A549 (cell line): ENCODE measurements at regions not wholly inside any gene's neighbourhood (a gene's known extent, or its start where the extent isn't known, plus 50 kb on each side); places are given as distances from the start of the nearest gene placed in this dataset.

Experiments
- ATAC-seq, 2 experiments: fragments of 200-7000 bp in 1 of 2; fragments of >200 bp in 1 of 2; cut with Nextera tagmentation in 1 of 2; cut with Tn5 transposase in 1 of 2; 3 replicates each; pipeline versions ENCODE4 v1.8.0 to v1.9.1; 2018 to 2020; ENCODE audit warnings: mild to moderate bottlenecking in 1 of 2, moderate library complexity in 1 of 2
- CTCF ChIA-PET: fragments of 300-600 bp; sonication (Branson Sonifier 250); formaldehyde crosslinking; extraction: SDS; loops from one replicate; lab custom pipeline; 2021; ENCODE audit warnings: antibody characterized with exemption, inconsistent platforms; lab: Yijun Ruan, JAX
- POLR2A ChIA-PET: fragments of 350-600 bp; formaldehyde crosslinking; extraction: SDS; loops from one replicate; lab custom pipeline; 2021; ENCODE audit warnings: antibody characterized with exemption, inconsistent platforms; lab: Yijun Ruan, JAX
- DNase-seq, 2 experiments: peaks; one replicate each; pipeline versions ENCODE4 v3.0.0 to v3.0.0-alpha.2; 2011 to 2016; ENCODE audit warnings: low read depth in 1 of 2, low spot score in 1 of 2
- FAIRE-seq: peaks from 2 replicates; lab custom pipeline; 2011; peaks lifted over from hg19 to GRCh38; lab: Jason Lieb, UNC
- H3K27ac ChIP-seq, 2 experiments: fragments of >200 bp; sonication (Bioruptor Twin); formaldehyde crosslinking; 3 replicates each; pipeline ENCODE4 v1.5.1; 2016 to 2017
- H3K4me1 ChIP-seq: fragments of >200 bp; sonication (Bioruptor Twin); formaldehyde crosslinking; 3 replicates; pipeline ENCODE4 v1.6.1; 2016
- H3K4me2 ChIP-seq: fragments of >200 bp; sonication (Bioruptor Twin); formaldehyde crosslinking; 3 replicates; pipeline ENCODE4 v1.6.1; 2016
- H3K4me3 ChIP-seq: fragments of >200 bp; sonication (Bioruptor Twin); formaldehyde crosslinking; 3 replicates; pipeline ENCODE4 v1.5.1; 2016
- H3K9me3 ChIP-seq: fragments of >200 bp; sonication (Bioruptor Twin); formaldehyde crosslinking; 3 replicates; pipeline ENCODE4 v1.6.1; 2016
- CBX8 ChIP-seq: fragments of 200-600 bp; sonication (generic); IDR thresholded peaks from 2 replicates; pipeline ENCODE4 v1.6.1; 2016
- EHF ChIP-seq: fragments of 250-450 bp; sonication (Bioruptor Pico); IDR thresholded peaks from 2 replicates; pipeline ENCODE4 v1.5.0; 2020; ENCODE audit warnings: mild to moderate bottlenecking
- ESRRA ChIP-seq: fragments of 150-350 bp; IDR thresholded peaks from 2 replicates; pipeline ENCODE4 v1.6.1; 2014; ENCODE audit warnings: mild to moderate bottlenecking, low read length, borderline replicate concordance
- FOSL2 ChIP-seq, 2 experiments: fragments of 450-650 bp in 1 of 2; fragments of >200 bp in 1 of 2; sonication (Bioruptor Twin) in 1 of 2; formaldehyde crosslinking; IDR thresholded peaks; 2 replicates each; pipeline versions ENCODE4 v1.5.0 to v1.6.1; 2016 to 2020; ENCODE audit warnings: mild to moderate bottlenecking in 1 of 2, moderate library complexity in 1 of 2
- HDAC2 ChIP-seq: fragments of 200-600 bp; sonication (generic); IDR thresholded peaks from 2 replicates; pipeline ENCODE4 v1.6.1; 2016
- HEYL ChIP-seq: fragments of 250-450 bp; sonication (Bioruptor Pico); IDR thresholded peaks from 2 replicates; pipeline ENCODE4 v1.8.0; 2021; ENCODE audit warnings: mild to moderate bottlenecking, moderate library complexity
- HOXB13 ChIP-seq: fragments of 250-450 bp; sonication (Bioruptor Pico); IDR thresholded peaks from 2 replicates; pipeline ENCODE4 v1.5.0; 2020; ENCODE audit warnings: low read depth, mild to moderate bottlenecking, moderate library complexity
- HOXB5 ChIP-seq: fragments of 250-450 bp; sonication (Bioruptor Pico); IDR thresholded peaks from 2 replicates; pipeline ENCODE4 v1.5.0; 2020; ENCODE audit warnings: mild to moderate bottlenecking, moderate library complexity
- KDM5A ChIP-seq: fragments of 200-600 bp; sonication (generic); IDR thresholded peaks from 2 replicates; pipeline ENCODE4 v1.6.1; 2016; ENCODE audit warnings: antibody characterized with exemption, mild to moderate bottlenecking
- MAZ ChIP-seq: fragments of 150-350 bp; IDR thresholded peaks from 2 replicates; pipeline ENCODE4 v1.6.1; 2014; ENCODE audit warnings: antibody characterized with exemption, low read depth, low read length, borderline replicate concordance
- NPAS2 ChIP-seq: fragments of 250-450 bp; sonication (Bioruptor Pico); IDR thresholded peaks from 2 replicates; pipeline ENCODE4 v1.8.0; 2022; ENCODE audit warnings: mild to moderate bottlenecking, moderate library complexity, borderline replicate concordance
- NR3C1 ChIP-seq: fragments of >200 bp; sonication (Bioruptor Twin); formaldehyde crosslinking; IDR thresholded peaks from 3 replicates; pipeline ENCODE4 v1.6.1; 2017
- POLR2A ChIP-seq: IDR thresholded peaks from 2 replicates; pipeline ENCODE4 v1.6.1; 2012; ENCODE audit warnings: mild to moderate bottlenecking, low read length
- POLR2AphosphoS2 ChIP-seq: conservative IDR thresholded peaks from 2 replicates; pipeline ENCODE4 v1.6.1; 2012; ENCODE audit warnings: low read length, improper control_type of control experiment, inconsistent platforms
- ZNF302 ChIP-seq: fragments of 250-450 bp; sonication (Bioruptor Pico); IDR thresholded peaks from 2 replicates; pipeline ENCODE4 v1.9.0; 2021; ENCODE audit warnings: inconsistent platforms, mild to moderate bottlenecking, moderate library complexity
- WGBS: methylation state at CpG from one replicate; pipeline ENCODE4 v1.1.6; 2017; ENCODE audit errors: missing lambda C conversion rate; 5-methylcytosine and 5-hydroxymethylcytosine counted together
- TF ChIP-seq, protein P1 (sequence below): fragments of >200 bp; sonication (Bioruptor Twin); formaldehyde crosslinking; IDR thresholded peaks from 3 replicates; pipeline ENCODE4 v1.6.1; 2016
- TF ChIP-seq, protein P2 (sequence below): fragments of >200 bp; sonication (Bioruptor Twin); formaldehyde crosslinking; IDR thresholded peaks from 3 replicates; pipeline ENCODE4 v1.5.1; 2016
- TF ChIP-seq, protein P3 (sequence below): IDR thresholded peaks from 2 replicates; pipeline ENCODE4 v1.6.1; 2012
- TF ChIP-seq, protein P4 (sequence below): fragments of 150-350 bp; IDR thresholded peaks from 2 replicates; pipeline ENCODE4 v1.6.1; 2014; ENCODE audit warnings: low read depth, mild to moderate bottlenecking, low read length
- TF ChIP-seq, protein P5 (sequence below): fragments of 200-600 bp; sonication (generic); IDR thresholded peaks from 2 replicates; pipeline ENCODE4 v1.6.1; 2016; ENCODE audit warnings: antibody characterized with exemption, mild to moderate bottlenecking, moderate library complexity
- TF ChIP-seq, protein P6 (sequence below): fragments of 250-450 bp; sonication (Bioruptor Pico); IDR thresholded peaks from 2 replicates; pipeline ENCODE4 v1.5.0; 2021; ENCODE audit warnings: mild to moderate bottlenecking, moderate library complexity, borderline replicate concordance

DNA sequence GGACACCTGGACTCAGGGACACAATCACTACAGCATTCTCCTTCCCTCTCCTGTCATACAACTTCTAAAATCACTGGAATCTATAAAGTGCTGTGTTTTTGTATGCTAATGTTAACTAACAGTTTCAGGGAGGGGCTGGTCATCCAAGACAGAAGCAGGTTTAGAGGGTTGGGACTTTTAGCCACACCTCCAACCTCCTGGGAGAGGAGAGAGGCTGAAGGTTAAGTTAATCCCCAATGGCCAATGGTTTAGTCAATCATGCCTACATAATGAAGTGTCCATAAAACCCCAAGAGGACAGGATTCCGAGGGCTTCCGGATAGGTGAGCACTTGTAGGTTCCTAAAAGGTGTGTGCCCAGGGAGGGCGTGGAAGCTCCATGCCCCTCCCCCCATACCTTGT is 219.3 kb upstream of the CTNNB1 start:
- POLR2A ChIA-PET = no interaction called here
- TF ChIP-seq, protein P1, sequence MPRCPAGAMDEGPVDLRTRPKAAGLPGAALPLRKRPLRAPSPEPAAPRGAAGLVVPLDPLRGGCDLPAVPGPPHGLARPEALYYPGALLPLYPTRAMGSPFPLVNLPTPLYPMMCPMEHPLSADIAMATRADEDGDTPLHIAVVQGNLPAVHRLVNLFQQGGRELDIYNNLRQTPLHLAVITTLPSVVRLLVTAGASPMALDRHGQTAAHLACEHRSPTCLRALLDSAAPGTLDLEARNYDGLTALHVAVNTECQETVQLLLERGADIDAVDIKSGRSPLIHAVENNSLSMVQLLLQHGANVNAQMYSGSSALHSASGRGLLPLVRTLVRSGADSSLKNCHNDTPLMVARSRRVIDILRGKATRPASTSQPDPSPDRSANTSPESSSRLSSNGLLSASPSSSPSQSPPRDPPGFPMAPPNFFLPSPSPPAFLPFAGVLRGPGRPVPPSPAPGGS = no peak
- no peak for TF ChIP-seq MAZ
- TF ChIP-seq, protein P2, sequence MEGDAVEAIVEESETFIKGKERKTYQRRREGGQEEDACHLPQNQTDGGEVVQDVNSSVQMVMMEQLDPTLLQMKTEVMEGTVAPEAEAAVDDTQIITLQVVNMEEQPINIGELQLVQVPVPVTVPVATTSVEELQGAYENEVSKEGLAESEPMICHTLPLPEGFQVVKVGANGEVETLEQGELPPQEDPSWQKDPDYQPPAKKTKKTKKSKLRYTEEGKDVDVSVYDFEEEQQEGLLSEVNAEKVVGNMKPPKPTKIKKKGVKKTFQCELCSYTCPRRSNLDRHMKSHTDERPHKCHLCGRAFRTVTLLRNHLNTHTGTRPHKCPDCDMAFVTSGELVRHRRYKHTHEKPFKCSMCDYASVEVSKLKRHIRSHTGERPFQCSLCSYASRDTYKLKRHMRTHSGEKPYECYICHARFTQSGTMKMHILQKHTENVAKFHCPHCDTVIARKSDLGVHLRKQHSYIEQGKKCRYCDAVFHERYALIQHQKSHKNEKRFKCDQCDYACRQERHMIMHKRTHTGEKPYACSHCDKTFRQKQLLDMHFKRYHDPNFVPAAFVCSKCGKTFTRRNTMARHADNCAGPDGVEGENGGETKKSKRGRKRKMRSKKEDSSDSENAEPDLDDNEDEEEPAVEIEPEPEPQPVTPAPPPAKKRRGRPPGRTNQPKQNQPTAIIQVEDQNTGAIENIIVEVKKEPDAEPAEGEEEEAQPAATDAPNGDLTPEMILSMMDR = no peak
- no peak for TF ChIP-seq FOSL2 (IDR thresholded peaks at IDR 0.05)
- TF ChIP-seq FOSL2 (CRISPR knock-in tag; IDR thresholded peaks at IDR 0.05) = no peak
- TF ChIP-seq HOXB5 (CRISPR knock-in tag) = no peak
- no peak for TF ChIP-seq POLR2AphosphoS2
- TF ChIP-seq HOXB13 (CRISPR knock-in tag) = no peak
- TF ChIP-seq ZNF302 = no peak
- TF ChIP-seq NPAS2 (CRISPR knock-in tag) = no peak
- TF ChIP-seq, protein P3, sequence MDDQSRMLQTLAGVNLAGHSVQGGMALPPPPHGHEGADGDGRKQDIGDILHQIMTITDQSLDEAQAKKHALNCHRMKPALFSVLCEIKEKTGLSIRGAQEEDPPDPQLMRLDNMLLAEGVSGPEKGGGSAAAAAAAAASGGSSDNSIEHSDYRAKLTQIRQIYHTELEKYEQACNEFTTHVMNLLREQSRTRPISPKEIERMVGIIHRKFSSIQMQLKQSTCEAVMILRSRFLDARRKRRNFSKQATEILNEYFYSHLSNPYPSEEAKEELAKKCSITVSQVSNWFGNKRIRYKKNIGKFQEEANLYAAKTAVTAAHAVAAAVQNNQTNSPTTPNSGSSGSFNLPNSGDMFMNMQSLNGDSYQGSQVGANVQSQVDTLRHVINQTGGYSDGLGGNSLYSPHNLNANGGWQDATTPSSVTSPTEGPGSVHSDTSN = no peak
- TF ChIP-seq, protein P4, sequence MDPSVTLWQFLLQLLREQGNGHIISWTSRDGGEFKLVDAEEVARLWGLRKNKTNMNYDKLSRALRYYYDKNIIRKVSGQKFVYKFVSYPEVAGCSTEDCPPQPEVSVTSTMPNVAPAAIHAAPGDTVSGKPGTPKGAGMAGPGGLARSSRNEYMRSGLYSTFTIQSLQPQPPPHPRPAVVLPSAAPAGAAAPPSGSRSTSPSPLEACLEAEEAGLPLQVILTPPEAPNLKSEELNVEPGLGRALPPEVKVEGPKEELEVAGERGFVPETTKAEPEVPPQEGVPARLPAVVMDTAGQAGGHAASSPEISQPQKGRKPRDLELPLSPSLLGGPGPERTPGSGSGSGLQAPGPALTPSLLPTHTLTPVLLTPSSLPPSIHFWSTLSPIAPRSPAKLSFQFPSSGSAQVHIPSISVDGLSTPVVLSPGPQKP = no peak
- TF ChIP-seq KDM5A = no peak
- no peak for TF ChIP-seq HEYL
- TF ChIP-seq, all 56 proteins: peak for 0
- no peak overlapping the region for H3K4me2 ChIP-seq
- no peak for FAIRE-seq
- 84% methylated on average over 3 of the region's 3 CpGs for WGBS
- no peaks in the 10 kb centered on the region for H3K4me1 ChIP-seq
- DNase-seq = no peak
- H3K4me3 ChIP-seq = no peak overlapping the region
- no peak overlapping the region for H3K27ac ChIP-seq
- CTCF ChIA-PET = no interaction called here
- H3K9me3 ChIP-seq = no peaks in the 10 kb centered on the region
- no peak for ATAC-seq

DNA sequence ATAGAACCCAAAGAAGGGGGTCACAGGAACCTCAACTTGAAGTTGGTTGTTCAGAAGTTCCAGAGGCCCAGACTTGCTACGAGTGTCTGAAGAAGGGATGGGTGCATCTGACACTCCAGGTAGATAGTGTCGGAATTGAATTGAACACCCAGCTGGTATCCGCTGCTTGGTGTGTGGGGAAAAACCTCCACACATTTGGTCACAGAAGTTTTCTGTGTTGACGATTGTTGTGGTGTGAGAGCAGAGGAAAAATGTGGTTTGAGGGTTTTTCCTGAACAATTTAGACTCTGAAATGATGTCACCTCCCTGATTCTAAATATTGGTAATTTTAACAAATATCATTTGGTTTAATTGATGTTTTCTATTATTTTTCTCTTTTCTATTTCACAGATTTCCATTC is 218.8 kb upstream of the CTNNB1 start:
- no peak overlapping the region for H3K27ac ChIP-seq
- H3K4me2 ChIP-seq = no peak overlapping the region
- no peaks in the 10 kb centered on the region for H3K9me3 ChIP-seq
- H3K4me1 ChIP-seq = no peaks in the 10 kb centered on the region
- no peak overlapping the region for H3K4me3 ChIP-seq
- FAIRE-seq (no peak), DNase-seq (no peak), ATAC-seq (no peak)
- ChIA-PET CTCF (no interaction called here), POLR2A (no interaction called here)
- TF ChIP-seq HEYL = no peak
- no peak for TF ChIP-seq POLR2A
- TF ChIP-seq HOXB5 (CRISPR knock-in tag) = no peak
- TF ChIP-seq, protein P5, sequence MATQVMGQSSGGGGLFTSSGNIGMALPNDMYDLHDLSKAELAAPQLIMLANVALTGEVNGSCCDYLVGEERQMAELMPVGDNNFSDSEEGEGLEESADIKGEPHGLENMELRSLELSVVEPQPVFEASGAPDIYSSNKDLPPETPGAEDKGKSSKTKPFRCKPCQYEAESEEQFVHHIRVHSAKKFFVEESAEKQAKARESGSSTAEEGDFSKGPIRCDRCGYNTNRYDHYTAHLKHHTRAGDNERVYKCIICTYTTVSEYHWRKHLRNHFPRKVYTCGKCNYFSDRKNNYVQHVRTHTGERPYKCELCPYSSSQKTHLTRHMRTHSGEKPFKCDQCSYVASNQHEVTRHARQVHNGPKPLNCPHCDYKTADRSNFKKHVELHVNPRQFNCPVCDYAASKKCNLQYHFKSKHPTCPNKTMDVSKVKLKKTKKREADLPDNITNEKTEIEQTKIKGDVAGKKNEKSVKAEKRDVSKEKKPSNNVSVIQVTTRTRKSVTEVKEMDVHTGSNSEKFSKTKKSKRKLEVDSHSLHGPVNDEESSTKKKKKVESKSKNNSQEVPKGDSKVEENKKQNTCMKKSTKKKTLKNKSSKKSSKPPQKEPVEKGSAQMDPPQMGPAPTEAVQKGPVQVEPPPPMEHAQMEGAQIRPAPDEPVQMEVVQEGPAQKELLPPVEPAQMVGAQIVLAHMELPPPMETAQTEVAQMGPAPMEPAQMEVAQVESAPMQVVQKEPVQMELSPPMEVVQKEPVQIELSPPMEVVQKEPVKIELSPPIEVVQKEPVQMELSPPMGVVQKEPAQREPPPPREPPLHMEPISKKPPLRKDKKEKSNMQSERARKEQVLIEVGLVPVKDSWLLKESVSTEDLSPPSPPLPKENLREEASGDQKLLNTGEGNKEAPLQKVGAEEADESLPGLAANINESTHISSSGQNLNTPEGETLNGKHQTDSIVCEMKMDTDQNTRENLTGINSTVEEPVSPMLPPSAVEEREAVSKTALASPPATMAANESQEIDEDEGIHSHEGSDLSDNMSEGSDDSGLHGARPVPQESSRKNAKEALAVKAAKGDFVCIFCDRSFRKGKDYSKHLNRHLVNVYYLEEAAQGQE = no peak
- TF ChIP-seq, protein P6, sequence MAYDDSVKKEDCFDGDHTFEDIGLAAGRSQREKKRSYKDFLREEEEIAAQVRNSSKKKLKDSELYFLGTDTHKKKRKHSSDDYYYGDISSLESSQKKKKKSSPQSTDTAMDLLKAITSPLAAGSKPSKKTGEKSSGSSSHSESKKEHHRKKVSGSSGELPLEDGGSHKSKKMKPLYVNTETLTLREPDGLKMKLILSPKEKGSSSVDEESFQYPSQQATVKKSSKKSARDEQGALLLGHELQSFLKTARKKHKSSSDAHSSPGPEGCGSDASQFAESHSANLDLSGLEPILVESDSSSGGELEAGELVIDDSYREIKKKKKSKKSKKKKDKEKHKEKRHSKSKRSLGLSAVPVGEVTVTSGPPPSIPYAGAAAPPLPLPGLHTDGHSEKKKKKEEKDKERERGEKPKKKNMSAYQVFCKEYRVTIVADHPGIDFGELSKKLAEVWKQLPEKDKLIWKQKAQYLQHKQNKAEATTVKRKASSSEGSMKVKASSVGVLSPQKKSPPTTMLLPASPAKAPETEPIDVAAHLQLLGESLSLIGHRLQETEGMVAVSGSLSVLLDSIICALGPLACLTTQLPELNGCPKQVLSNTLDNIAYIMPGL (CRISPR knock-in tag) = no peak
- no peak for TF ChIP-seq CBX8
- TF ChIP-seq ESRRA = no peak
- no peak for TF ChIP-seq NR3C1
- no peak for TF ChIP-seq HDAC2
- TF ChIP-seq EHF (CRISPR knock-in tag) = no peak
- no peak for TF ChIP-seq MAZ
- 66% methylated on average over 4 of the region's 4 CpGs for WGBS
